Adrenal gland (tissue), 9 donors: ENCODE measurements at regions not wholly inside any gene's neighbourhood (a gene's known extent, or its start where the extent isn't known, plus 50 kb on each side); places are given as distances from the start of the nearest gene placed in this dataset.

ENCODE experiments used
- DNase-seq, 7 donors: peaks; one replicate each; pipeline ENCODE4 v3.0.0-alpha.2; 2019 to 2020
- H3K27ac ChIP-seq, 5 donors: fragments of 200-600 bp; sonication (generic) in 4 of 5; 1 replicate in 3 of 5; 2 replicates in 2 of 5; pipeline versions ENCODE4 v1.5.1 to v1.8.0; 2016 to 2020; ENCODE audit warnings: mild to moderate bottlenecking in 1 of 5
- H3K27me3 ChIP-seq: fragments of 200-600 bp; 2 replicates; pipeline ENCODE4 v1.8.0; 2021
- H3K36me3 ChIP-seq, 2 donors: fragments of 200-600 bp; replicated peaks in 1 of 2; 1 replicate in 1 of 2; 2 replicates in 1 of 2; pipeline versions ENCODE4 v1.5.1 to v1.8.0; 2018 to 2022
- H3K4me1 ChIP-seq, 2 donors: fragments of 200-600 bp; replicated peaks in 1 of 2; 1 replicate in 1 of 2; 2 replicates in 1 of 2; pipeline versions ENCODE4 v1.5.1 to v1.8.0; 2018 to 2021
- H3K4me3 ChIP-seq, 4 donors: fragments of 200-600 bp; sonication (generic) in 3 of 4; one replicate each; pipeline ENCODE4 v1.5.1; 2016 to 2018
- H3K9me3 ChIP-seq, 3 donors: fragments of 200-600 bp; sonication (generic) in 1 of 3; replicated peaks in 1 of 3; 1 replicate in 2 of 3; 2 replicates in 1 of 3; pipeline versions ENCODE4 v1.5.1 to v1.8.0; 2016 to 2021
- POLR2A ChIP-seq, 2 donors: fragments of 450-650 bp; IDR thresholded peaks; one replicate each; pipeline ENCODE4 v1.6.1; 2017; ENCODE audit warnings: antibody characterized with exemption in 2 of 2, mild to moderate bottlenecking in 2 of 2, moderate library complexity in 1 of 2
- WGBS, 4 donors: extraction: QIAGEN DNeasy Blood & Tissue Kit in 2 of 4; methylation state at CpG; one replicate each; pipeline versions ENCODE4 v1.1.5 to v1.1.7; 2013 to 2017; 5-methylcytosine and 5-hydroxymethylcytosine counted together
- intact Hi-C, 2 donors: fragments of 100-400 bp; cut with DNase I; formaldehyde crosslinking; loops; one replicate each; pipeline versions ENCODE4 v1.14.1 to v1.15.0; 2022 to 2023
- TF ChIP-seq, protein P1 (sequence below), 6 experiments: fragments of 450-650 bp in 4 of 6; fragments of 200-600 bp in 2 of 6; sonication (generic) in 1 of 6; IDR thresholded peaks; 1 replicate in 5 of 6; 2 replicates in 1 of 6; pipeline versions ENCODE4 v1.5.1 to v1.8.0; 2016 to 2021; ENCODE audit warnings: antibody characterized with exemption in 6 of 6, mild to moderate bottlenecking in 2 of 6, moderate library complexity in 1 of 6
- donor health status: healthy with polysubstance abuse.
- donor health status: Bipolar disorder and iron deficiency.
- donor health status: DM: yes; HTN: yes; CAD: no.
- donor health status: DM: no; HTN: no; CAD: no.
- donor health status: DM: no; HTN: no; CAD: no.

DNA sequence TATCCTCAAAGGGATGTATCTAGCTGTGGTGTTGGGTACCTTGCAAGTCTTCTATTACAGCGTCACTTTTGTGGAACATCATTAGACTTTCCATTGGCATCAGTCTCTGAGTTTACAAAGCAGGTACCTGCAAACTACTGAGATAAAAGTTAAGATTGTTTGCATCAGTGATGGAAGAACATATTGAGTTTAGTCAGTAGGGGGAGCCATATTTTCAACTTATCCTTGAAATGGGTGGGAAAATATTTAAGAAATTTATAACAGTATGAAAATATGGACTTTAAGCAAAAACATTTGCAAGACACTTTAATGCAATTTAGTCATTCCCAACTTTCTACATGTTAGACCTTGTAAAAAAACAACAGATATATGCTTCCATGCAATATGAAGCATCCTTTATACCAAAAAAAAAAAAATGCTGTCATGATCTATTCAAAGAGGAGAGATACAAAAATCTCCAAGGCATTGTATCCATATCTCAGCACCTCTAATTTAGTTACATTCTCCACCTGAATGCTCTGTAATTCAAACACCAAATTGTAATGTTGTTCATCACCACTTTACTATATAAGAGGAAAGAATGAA is 98.6 kb upstream of the ADAMTS19 start:
- intact Hi-C loops, result no loop called here
- Histone ChIP-seq H3K9me3 (no peaks in the 10 kb centered on the region), H3K4me3 (no peak overlapping the region), H3K27me3 (no peaks in the 10 kb centered on the region), H3K36me3 (no peaks in the 10 kb centered on the region), H3K27ac (no peak overlapping the region), H3K4me1 (no peaks in the 10 kb centered on the region)
- no peak for TF ChIP-seq POLR2A (IDR thresholded peaks at IDR 0.05)
- TF ChIP-seq, protein P1, sequence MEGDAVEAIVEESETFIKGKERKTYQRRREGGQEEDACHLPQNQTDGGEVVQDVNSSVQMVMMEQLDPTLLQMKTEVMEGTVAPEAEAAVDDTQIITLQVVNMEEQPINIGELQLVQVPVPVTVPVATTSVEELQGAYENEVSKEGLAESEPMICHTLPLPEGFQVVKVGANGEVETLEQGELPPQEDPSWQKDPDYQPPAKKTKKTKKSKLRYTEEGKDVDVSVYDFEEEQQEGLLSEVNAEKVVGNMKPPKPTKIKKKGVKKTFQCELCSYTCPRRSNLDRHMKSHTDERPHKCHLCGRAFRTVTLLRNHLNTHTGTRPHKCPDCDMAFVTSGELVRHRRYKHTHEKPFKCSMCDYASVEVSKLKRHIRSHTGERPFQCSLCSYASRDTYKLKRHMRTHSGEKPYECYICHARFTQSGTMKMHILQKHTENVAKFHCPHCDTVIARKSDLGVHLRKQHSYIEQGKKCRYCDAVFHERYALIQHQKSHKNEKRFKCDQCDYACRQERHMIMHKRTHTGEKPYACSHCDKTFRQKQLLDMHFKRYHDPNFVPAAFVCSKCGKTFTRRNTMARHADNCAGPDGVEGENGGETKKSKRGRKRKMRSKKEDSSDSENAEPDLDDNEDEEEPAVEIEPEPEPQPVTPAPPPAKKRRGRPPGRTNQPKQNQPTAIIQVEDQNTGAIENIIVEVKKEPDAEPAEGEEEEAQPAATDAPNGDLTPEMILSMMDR (IDR thresholded peaks at IDR 0.05), result no peak
- 63 to 86% (median 71%) methylated on average over 1 of the region's 1 CpG for WGBS, 4 donors
- no peak for DNase-seq

DNA sequence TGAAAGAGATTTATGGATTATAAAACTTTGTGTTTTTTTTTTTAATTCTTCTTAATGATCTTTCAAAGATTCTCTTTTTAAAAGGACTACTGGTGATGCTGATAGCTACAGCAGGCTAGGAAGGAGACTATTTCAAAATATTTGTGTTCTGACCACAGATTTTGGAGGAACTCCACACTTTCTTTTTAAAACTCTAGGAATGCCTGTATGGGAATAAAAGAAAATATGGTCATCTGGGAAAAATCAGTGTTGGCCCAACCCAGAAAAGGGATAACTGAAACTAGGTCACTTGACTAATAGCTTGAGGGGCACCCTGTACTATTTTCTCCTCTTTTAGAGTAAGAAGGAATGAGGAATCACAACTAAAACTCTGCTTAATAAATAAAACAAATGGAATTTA is 97.6 kb upstream of the ADAMTS19 start:
- H3K9me3 ChIP-seq, result no peaks in the 10 kb centered on the region
- H3K27ac ChIP-seq, result no peak overlapping the region
- TF ChIP-seq POLR2A (IDR thresholded peaks at IDR 0.05), result no peak
- TF ChIP-seq, protein P1 (IDR thresholded peaks at IDR 0.05), result no peak
- intact Hi-C loops, result no loop called here
- no peaks in the 10 kb centered on the region for H3K27me3 ChIP-seq
- no peak overlapping the region for H3K4me3 ChIP-seq
- no peaks in the 10 kb centered on the region for H3K36me3 ChIP-seq
- no peaks in the 10 kb centered on the region for H3K4me1 ChIP-seq
- DNase-seq, result no peak

DNA sequence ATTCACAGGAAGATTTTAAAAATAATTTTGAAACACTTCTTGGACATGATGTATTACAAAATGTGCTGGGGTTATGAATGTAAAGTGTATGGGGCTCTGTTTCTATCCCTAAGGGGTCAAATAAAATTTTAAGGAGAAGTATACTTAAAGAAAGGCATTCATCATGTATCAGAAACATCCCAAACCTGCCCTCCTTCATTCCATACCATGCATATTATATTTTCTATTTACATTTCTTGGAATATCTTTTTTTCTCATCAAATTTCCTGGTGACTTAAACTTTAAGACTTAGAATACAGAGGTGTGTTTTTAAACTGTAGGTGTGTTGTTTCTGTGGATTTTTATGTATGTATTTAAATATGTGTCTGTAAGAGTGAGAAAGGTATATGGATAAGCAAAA is 96.1 kb upstream of the ADAMTS19 start:
- Histone ChIP-seq H3K27me3 (no peaks in the 10 kb centered on the region), H3K36me3 (no peaks in the 10 kb centered on the region), H3K4me3 (no peak overlapping the region), H3K27ac (no peak overlapping the region), H3K4me1 (no peaks in the 10 kb centered on the region), H3K9me3 (no peaks in the 10 kb centered on the region)
- intact Hi-C loops, result no loop called here
- no peak for DNase-seq
- TF ChIP-seq, protein P1 (IDR thresholded peaks at IDR 0.05), result no peak
- no peak for TF ChIP-seq POLR2A (IDR thresholded peaks at IDR 0.05)

DNA sequence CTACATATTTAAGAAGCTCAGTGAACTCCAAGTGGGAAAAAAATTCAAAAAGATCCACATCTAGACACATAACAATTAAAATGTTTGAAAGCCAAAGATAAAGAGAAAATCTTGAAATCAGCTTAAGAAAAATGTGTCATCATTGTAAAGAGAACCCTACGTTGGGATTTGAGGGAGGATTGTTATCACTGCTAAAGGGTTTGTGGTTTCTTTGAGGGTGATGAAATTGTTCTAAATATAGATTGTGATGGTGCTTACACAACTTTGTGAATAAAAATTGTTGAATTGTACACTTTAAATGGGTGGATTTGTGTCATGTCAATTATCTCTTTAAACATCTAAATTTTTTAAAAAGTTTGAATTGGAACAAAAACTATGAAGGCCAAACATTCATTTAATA is 92.2 kb upstream of the ADAMTS19 start:
- H3K27ac ChIP-seq, result no peak overlapping the region
- H3K4me3 ChIP-seq, result no peak overlapping the region
- intact Hi-C loops, result no loop called here
- H3K36me3 ChIP-seq, result no peaks in the 10 kb centered on the region
- no peaks in the 10 kb centered on the region for H3K27me3 ChIP-seq
- H3K9me3 ChIP-seq, result no peaks in the 10 kb centered on the region
- H3K4me1 ChIP-seq, result no peaks in the 10 kb centered on the region
- 25 to 48% (median 30%) methylated on average over 1 of the region's 1 CpG for WGBS, 4 donors
- no peak for TF ChIP-seq POLR2A (IDR thresholded peaks at IDR 0.05)
- TF ChIP-seq, protein P1 (IDR thresholded peaks at IDR 0.05), result no peak
- DNase-seq, result no peak
